Activated naive CD4-positive, alpha-beta T cell treated with Interleukin-2 at 50 U/mL for 16 hours (primary cell): ENCODE measurements at regions not wholly inside any gene's neighbourhood (a gene's known extent, or its start where the extent isn't known, plus 50 kb on each side); places are given as distances from the start of the nearest gene placed in this dataset.

Experiments
- DNase-seq: peaks from one replicate; pipeline ENCODE4 v3.0.0-alpha.2; 2020

GRCh38 chr3:177642042-177642803 is 444.9 kb upstream of the TBL1XR1 start:
- DNase-seq = peak; percentile 8

- no peak for DNase-seq
Measured at GRCh38 chr3:177642804-177643125, 445.5 kb upstream of the TBL1XR1 start.

GRCh38 chr3:177646749-177647148 is 449.5 kb upstream of the TBL1XR1 start:
- no peak for DNase-seq

- DNase-seq = no peak
Measured at GRCh38 chr3:177647341-177647740, 450.1 kb upstream of the TBL1XR1 start.

GRCh38 chr3:177647876-177648275 is 450.6 kb upstream of the TBL1XR1 start:
- no peak for DNase-seq

- no peak for DNase-seq
Measured at GRCh38 chr3:177652556-177653291, 455.4 kb upstream of the TBL1XR1 start.

GRCh38 chr3:177657243-177657642 is 460.0 kb upstream of the TBL1XR1 start:
- no peak for DNase-seq

GRCh38 chr3:177658354-177658753 is 461.1 kb upstream of the TBL1XR1 start:
- no peak for DNase-seq

- peak; percentile 19 for DNase-seq
Measured at GRCh38 chr3:177664380-177665103, 467.3 kb upstream of the TBL1XR1 start.

- no peak for DNase-seq
Measured at GRCh38 chr3:177665122-177665808, 468.0 kb upstream of the TBL1XR1 start.

- DNase-seq = no peak
Measured at GRCh38 chr3:177672252-177672911, 475.1 kb upstream of the TBL1XR1 start.

- DNase-seq = no peak
Measured at GRCh38 chr3:177673112-177673914, 476.0 kb upstream of the TBL1XR1 start.

- DNase-seq = no peak
Measured at GRCh38 chr3:177674186-177674585, 476.9 kb upstream of the TBL1XR1 start.

GRCh38 chr3:177676148-177676547 is 478.9 kb upstream of the TBL1XR1 start:
- no peak for DNase-seq

- DNase-seq = no peak
Measured at GRCh38 chr3:177676947-177677587, 479.8 kb upstream of the TBL1XR1 start.

GRCh38 chr3:177679568-177680471 is 482.5 kb upstream of the TBL1XR1 start:
- peak; percentile 41 for DNase-seq

GRCh38 chr3:177680472-177680821 is 483.2 kb upstream of the TBL1XR1 start:
- DNase-seq = no peak

GRCh38 chr3:177681156-177681555 is 483.9 kb upstream of the TBL1XR1 start:
- no peak for DNase-seq

- DNase-seq = no peak
Measured at GRCh38 chr3:177681852-177682251, 484.6 kb upstream of the TBL1XR1 start.

- DNase-seq = no peak
Measured at GRCh38 chr3:177683586-177683985, 486.3 kb upstream of the TBL1XR1 start.
